RWPE2 (cell line): ENCODE measurements at regions not wholly inside any gene's neighbourhood (a gene's known extent, or its start where the extent isn't known, plus 50 kb on each side); places are given as distances from the start of the nearest gene placed in this dataset.

Experiments used
- ATAC-seq: fragments of 200-7000 bp; cut with Tn5 transposase; 3 replicates; pipeline ENCODE4 v1.9.1; 2021; ENCODE audit warnings: low read depth
- DNase-seq: peaks from one replicate; pipeline ENCODE4 v3.0.0-alpha.2; 2020; ENCODE audit warnings: low spot score
- H3K27ac ChIP-seq: fragments of 450-650 bp; 2 replicates; pipeline ENCODE4 v1.5.1; 2017; ENCODE audit warnings: mild to moderate bottlenecking; ENCODE audit not compliant: poor library complexity, severe bottlenecking
- H3K27me3 ChIP-seq: fragments of 250-450 bp; sonication (Bioruptor Pico); 2 replicates; pipeline ENCODE4 v1.5.1; 2021; ENCODE audit warnings: mild to moderate bottlenecking, moderate library complexity; ENCODE audit not compliant: insufficient read depth, poor library complexity, severe bottlenecking
- H3K36me3 ChIP-seq: fragments of 250-450 bp; sonication (Bioruptor Pico); 2 replicates; pipeline ENCODE4 v1.5.1; 2020; ENCODE audit warnings: low read depth, mild to moderate bottlenecking, moderate library complexity
- H3K4me1 ChIP-seq: fragments of 250-450 bp; sonication (Bioruptor Pico); 2 replicates; pipeline ENCODE4 v1.5.1; 2021; ENCODE audit warnings: mild to moderate bottlenecking, moderate library complexity; ENCODE audit not compliant: insufficient read depth, poor library complexity, severe bottlenecking
- H3K4me3 ChIP-seq: fragments of 250-450 bp; sonication (Bioruptor Pico); 2 replicates; pipeline ENCODE4 v1.5.1; 2021; ENCODE audit warnings: mild to moderate bottlenecking, moderate library complexity; ENCODE audit not compliant: severe bottlenecking
- H3K9me3 ChIP-seq: fragments of 250-450 bp; sonication (Bioruptor Pico); 2 replicates; pipeline ENCODE4 v1.5.1; 2021; ENCODE audit warnings: mild to moderate bottlenecking, moderate library complexity; ENCODE audit not compliant: severe bottlenecking
- CTCF ChIP-seq: fragments of 450-650 bp; IDR thresholded peaks from one replicate; pipeline ENCODE4 v1.5.1; 2017; ENCODE audit warnings: mild to moderate bottlenecking, moderate library complexity; ENCODE audit not compliant: poor library complexity, severe bottlenecking

GRCh38 chr7:80350430-80350829 is 161.4 kb downstream of the GNAT3 start:
- H3K9me3 ChIP-seq, result no peaks in the 10 kb centered on the region
- ATAC-seq (no peak), DNase-seq (no peak)
- no peak overlapping the region for H3K27ac ChIP-seq
- no peak overlapping the region for H3K4me3 ChIP-seq
- no peaks in the 10 kb centered on the region for H3K27me3 ChIP-seq
- TF ChIP-seq CTCF, result no peak
- peaks cover 13% of the 10 kb centered on the region for H3K4me1 ChIP-seq
- no peaks in the 10 kb centered on the region for H3K36me3 ChIP-seq

GRCh38 chr7:80348223-80348622 is 163.6 kb downstream of the GNAT3 start:
- no peak for TF ChIP-seq CTCF
- Histone ChIP-seq H3K4me3 (no peak overlapping the region), H3K4me1 (peaks cover 13% of the 10 kb centered on the region), H3K27me3 (no peaks in the 10 kb centered on the region), H3K36me3 (no peaks in the 10 kb centered on the region), H3K27ac (no peak overlapping the region), H3K9me3 (no peaks in the 10 kb centered on the region)
- ATAC-seq (no peak), DNase-seq (no peak)

DNA sequence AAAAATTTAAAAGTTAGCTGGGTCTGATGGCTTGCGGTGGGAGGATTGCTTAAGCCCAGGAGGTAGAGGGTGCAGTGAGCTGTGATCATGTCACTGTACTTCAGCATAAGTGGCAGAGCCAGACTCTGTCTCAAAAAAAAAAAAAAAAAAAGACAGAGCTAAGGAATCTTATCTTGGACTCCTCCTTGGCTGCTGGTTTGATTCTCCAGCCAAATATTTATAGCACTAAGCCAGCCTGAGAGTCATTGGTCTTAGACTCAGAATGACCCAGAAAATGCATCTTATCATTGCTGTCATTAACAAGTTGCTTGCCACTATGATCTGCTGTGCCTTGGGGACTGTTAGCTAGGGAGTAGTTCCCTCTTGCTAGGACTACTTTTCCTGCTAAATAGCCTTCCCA is 164.7 kb downstream of the GNAT3 start:
- H3K4me1 ChIP-seq, result peaks cover 13% of the 10 kb centered on the region
- no peak for ATAC-seq
- H3K4me3 ChIP-seq, result no peak overlapping the region
- peak overlapping the region; percentile 66 for H3K27ac ChIP-seq
- no peaks in the 10 kb centered on the region for H3K27me3 ChIP-seq
- H3K9me3 ChIP-seq, result no peaks in the 10 kb centered on the region
- DNase-seq, result no peak
- TF ChIP-seq CTCF, result no peak
- no peaks in the 10 kb centered on the region for H3K36me3 ChIP-seq

- H3K27me3 ChIP-seq, result no peaks in the 10 kb centered on the region
- H3K4me3 ChIP-seq, result no peak overlapping the region
- H3K27ac ChIP-seq, result peak overlapping the region; percentile 66
- ATAC-seq, result peak; percentile 99
- no peaks in the 10 kb centered on the region for H3K9me3 ChIP-seq
- peaks cover 13% of the 10 kb centered on the region for H3K4me1 ChIP-seq
- no peak for TF ChIP-seq CTCF
- DNase-seq, result no peak
- no peaks in the 10 kb centered on the region for H3K36me3 ChIP-seq
These were observed 165.2 kb downstream of the GNAT3 start for GRCh38 chr7:80346704-80347103.

DNA sequence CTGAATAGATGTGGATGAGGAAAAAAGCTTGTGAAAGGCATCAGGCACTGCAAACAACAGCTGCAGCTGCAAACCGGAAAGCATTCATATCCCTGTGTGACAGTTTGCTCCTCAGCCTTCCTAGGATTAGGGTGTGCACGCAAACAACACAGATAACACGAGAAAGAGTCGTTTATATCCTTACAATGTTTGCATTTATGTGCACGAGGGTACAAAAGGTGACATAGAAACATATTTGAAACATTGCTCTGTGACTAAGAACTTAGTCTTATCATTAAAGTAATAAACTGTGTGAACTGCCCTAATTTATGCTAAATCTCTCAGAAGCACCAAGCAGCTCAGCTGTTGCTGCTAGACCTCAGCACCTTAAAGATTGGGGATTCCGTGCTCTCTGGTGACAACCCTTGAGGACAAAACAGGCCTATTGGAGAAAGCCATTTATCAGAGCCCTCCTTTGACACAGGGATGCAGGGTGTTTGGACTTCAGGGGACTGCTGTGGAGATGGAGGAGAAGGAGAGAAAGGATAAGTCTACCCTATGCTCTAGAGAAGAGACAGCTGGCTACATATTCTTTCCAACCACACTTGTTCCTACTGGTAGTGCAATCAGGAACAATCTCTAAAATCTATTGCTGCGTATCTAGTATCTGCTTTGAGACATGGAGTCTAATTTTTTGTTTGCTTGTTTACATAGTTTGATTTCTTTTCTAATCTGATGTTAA is 176.2 kb downstream of the GNAT3 start:
- Histone ChIP-seq H3K4me1 (no peaks in the 10 kb centered on the region), H3K27ac (no peak overlapping the region)
- DNase-seq, result no peak

More for the DNA sequence above, 176.2 kb downstream of the GNAT3 start:
- Histone ChIP-seq H3K27me3 (no peaks in the 10 kb centered on the region), H3K36me3 (no peaks in the 10 kb centered on the region), H3K9me3 (no peaks in the 10 kb centered on the region), H3K4me3 (no peak overlapping the region)
- no peak for TF ChIP-seq CTCF
- ATAC-seq, result no peak
